Left ventricle myocardium inferior (tissue), 1 donor: ENCODE measurements at regions not wholly inside any gene's neighbourhood (a gene's known extent, or its start where the extent isn't known, plus 50 kb on each side); places are given as distances from the start of the nearest gene placed in this dataset.
"Not testable (repeated sequence)": the region's sequence is repeated elsewhere in the genome, so short reads cannot be mapped to it uniquely, and the experiment has no call there.

Experiments
- DNase-seq: peaks from one replicate; pipeline ENCODE4 v3.0.0-alpha.2; 2020
- H3K27ac ChIP-seq: fragments of 200-600 bp; replicated peaks from 2 replicates; pipeline ENCODE4 v1.8.0; 2021
- H3K27me3 ChIP-seq: fragments of 200-600 bp; 2 replicates; pipeline ENCODE4 v1.8.0; 2021; ENCODE audit warnings: low read depth
- H3K36me3 ChIP-seq: fragments of 200-600 bp; 2 replicates; pipeline ENCODE4 v1.8.0; 2021
- H3K4me1 ChIP-seq: fragments of 200-600 bp; 2 replicates; pipeline ENCODE4 v1.8.0; 2021
- H3K4me3 ChIP-seq: fragments of 200-600 bp; 2 replicates; pipeline ENCODE4 v1.8.0; 2021; ENCODE audit warnings: mild to moderate bottlenecking, moderate library complexity
- H3K9me3 ChIP-seq: fragments of 200-600 bp; replicated peaks from 2 replicates; pipeline ENCODE4 v1.8.0; 2021
- CTCF ChIP-seq: fragments of 200-600 bp; IDR thresholded peaks from 2 replicates; pipeline ENCODE4 v1.8.0; 2021; ENCODE audit warnings: antibody characterized with exemption, mild to moderate bottlenecking, borderline replicate concordance
- intact Hi-C: fragments of 100-400 bp; cut with micrococcal nuclease; formaldehyde crosslinking; loops from one replicate; pipeline ENCODE4 v1.11.0; 2022
- donor health status: DM: no; HTN: yes; CAD: no; lungs with severe emphysema.

- no peak for TF ChIP-seq CTCF
- Histone ChIP-seq H3K27ac (no peak overlapping the region), H3K4me3 (no peak overlapping the region), H3K27me3 (no peaks in the 10 kb centered on the region), H3K9me3 (peaks cover 6% of the 10 kb centered on the region), H3K36me3 (no peaks in the 10 kb centered on the region), H3K4me1 (no peaks in the 10 kb centered on the region)
- intact Hi-C loops: no loop called here
- DNase-seq: no peak
Measured at GRCh38 chr7:42650171-42650570, 261.7 kb downstream of the C7orf25 start.

DNA sequence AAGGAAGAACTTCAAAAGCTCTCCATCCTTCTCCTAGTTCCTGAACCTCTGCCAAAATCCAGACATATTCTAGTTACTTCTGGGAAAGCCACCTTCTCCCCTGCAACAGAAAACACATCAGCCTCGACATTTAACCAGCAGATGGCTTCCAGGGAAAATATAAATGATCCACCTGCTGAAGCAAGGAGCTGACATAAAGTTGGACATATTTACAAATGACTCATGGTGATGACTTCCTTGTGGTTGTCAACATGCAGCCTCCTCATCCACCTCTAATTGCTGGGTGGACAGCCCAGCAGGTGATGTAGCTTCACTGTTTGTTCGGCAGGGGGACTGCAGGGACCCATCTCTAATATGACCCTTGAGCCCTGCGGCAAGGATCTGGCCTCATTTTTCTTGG lies 266.0 kb downstream of the C7orf25 start:
- H3K4me3 ChIP-seq: no peak overlapping the region
- intact Hi-C loops: no loop called here
- TF ChIP-seq CTCF: no peak
- no peak overlapping the region for H3K27ac ChIP-seq
- no peaks in the 10 kb centered on the region for H3K36me3 ChIP-seq
- no peak for DNase-seq
- no peaks in the 10 kb centered on the region for H3K4me1 ChIP-seq
- H3K27me3 ChIP-seq: no peaks in the 10 kb centered on the region
- H3K9me3 ChIP-seq: peaks cover 7% of the 10 kb centered on the region

DNA sequence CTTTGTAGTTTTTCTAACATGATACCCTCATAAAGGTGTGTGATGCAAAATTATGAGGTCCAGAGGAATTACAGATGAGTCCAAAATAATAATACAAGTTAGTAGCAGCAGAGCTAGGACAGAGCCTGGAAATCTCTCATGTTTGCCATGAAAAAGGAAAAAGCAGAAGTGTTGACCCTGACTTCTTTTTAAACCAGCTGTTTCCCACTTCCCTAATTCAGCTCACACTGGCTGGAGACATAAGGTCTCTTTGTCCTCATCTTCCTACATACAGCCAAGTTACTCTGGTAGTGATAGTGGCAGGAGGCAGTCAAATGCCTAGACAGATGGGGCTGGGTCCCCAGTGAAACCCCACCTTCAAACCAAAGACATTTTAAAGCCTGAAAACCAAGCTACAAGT lies 269.2 kb downstream of the C7orf25 start:
- Histone ChIP-seq H3K27ac (no peak overlapping the region), H3K36me3 (no peaks in the 10 kb centered on the region), H3K4me3 (no peak overlapping the region), H3K4me1 (no peaks in the 10 kb centered on the region), H3K27me3 (no peaks in the 10 kb centered on the region), H3K9me3 (peaks cover 7% of the 10 kb centered on the region)
- intact Hi-C loops: no loop called here
- TF ChIP-seq CTCF: no peak
- DNase-seq: no peak

DNA sequence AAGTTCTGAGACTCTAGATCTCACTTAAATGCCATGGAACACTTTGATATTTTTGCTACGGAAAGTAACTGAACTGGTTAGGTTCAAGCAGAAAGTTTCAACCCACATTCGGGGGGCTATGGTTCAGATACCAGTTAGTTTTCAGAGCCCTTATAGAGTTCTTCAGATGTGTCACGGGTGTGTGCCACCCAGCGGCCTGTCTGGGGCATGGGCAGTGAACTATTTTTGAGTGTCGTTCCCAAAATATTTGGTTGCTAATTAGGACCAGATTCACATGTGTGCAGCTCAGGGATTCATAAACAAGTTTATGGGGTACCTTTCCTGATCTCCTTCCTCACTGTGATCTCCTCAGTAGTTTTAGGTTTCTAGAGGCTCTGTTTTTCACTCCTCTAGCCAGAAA lies 271.9 kb downstream of the C7orf25 start:
- Histone ChIP-seq H3K27ac (no peak overlapping the region), H3K4me3 (no peak overlapping the region), H3K4me1 (no peaks in the 10 kb centered on the region), H3K27me3 (no peaks in the 10 kb centered on the region), H3K36me3 (no peaks in the 10 kb centered on the region), H3K9me3 (peaks cover 7% of the 10 kb centered on the region)
- TF ChIP-seq CTCF: peak; percentile 12
- intact Hi-C loops: no loop called here
- DNase-seq: no peak

DNA sequence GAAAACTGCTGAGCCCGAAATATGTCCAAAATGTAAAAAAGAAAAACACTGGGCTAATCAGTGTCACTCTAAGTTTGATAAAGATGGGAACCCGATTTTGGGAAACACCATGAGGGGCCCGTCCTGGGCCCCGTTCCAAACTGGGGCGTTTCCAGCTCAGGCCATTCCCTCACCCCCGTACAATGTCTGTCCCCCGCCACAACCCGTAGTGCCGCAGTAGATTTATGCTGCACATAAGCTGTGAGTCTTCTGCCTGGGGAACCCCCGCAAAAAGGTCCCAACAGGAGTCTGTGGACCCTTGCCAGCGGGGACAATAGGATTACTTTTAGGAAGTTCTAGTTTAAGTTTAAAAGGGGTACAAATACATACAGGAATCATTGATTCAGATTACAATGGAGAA lies 275.5 kb downstream of the C7orf25 start:
- intact Hi-C loops, H3K36me3 ChIP-seq, H3K4me1 ChIP-seq, H3K27ac ChIP-seq, H3K27me3 ChIP-seq, H3K4me3 ChIP-seq, H3K9me3 ChIP-seq, DNase-seq: not testable (repeated sequence)

GRCh38 chr7:42628054-42628453 lies 283.8 kb downstream of the C7orf25 start:
- intact Hi-C loops: no loop called here
- no peaks in the 10 kb centered on the region for H3K9me3 ChIP-seq
- H3K4me3 ChIP-seq: no peak overlapping the region
- H3K4me1 ChIP-seq: no peaks in the 10 kb centered on the region
- H3K27ac ChIP-seq: no peak overlapping the region
- H3K27me3 ChIP-seq: peaks cover 11% of the 10 kb centered on the region
- DNase-seq: no peak
- no peaks in the 10 kb centered on the region for H3K36me3 ChIP-seq
- TF ChIP-seq CTCF: no peak
